ENCODE measurements at regions not wholly inside any gene's neighbourhood (a gene's known extent, or its start where the extent isn't known, plus 50 kb on each side); places are given as distances from the start of the nearest gene placed in this dataset.
A peak's percentile ranks its signal among the peaks of the same experiment; 100 is the strongest.

- no peak overlapping the region for H3K4me3 ChIP-seq (ENCODE audit: low read length)
- no peak for DNase-seq (ENCODE audit: low read depth)
- no peak for TF ChIP-seq CTCF (conservative IDR thresholded peaks at IDR 0.05; ENCODE audit: low read depth, low read length)
These were observed 297.9 kb downstream of the CYP26B1 start for GRCh38 chr2:71849607-71850305.

DNA sequence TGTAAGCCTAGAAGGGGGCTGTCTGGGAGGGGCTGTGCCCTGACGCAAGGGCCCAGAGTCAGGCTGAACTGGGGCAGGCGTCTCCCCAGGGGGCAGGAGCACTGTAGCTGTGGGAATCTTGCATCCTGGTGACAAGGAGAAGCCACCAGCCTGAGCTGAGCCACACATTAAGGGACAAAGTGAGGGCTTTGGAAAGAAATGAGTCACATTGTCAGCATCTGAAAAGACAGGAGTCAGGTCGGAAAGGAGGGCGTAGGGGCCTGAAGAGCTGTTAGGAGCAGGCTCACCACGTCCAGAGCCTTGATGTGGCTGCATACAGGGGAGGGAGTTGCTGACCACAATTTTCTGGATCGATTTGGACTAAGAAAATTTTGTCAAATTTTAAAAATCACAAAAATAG is 298.6 kb downstream of the CYP26B1 start:
- TF ChIP-seq CTCF (conservative IDR thresholded peaks at IDR 0.05; ENCODE audit: low read depth, low read length): no peak
- H3K4me3 ChIP-seq (ENCODE audit: low read length): no peak overlapping the region
- no peak for DNase-seq (ENCODE audit: low read depth)

DNA sequence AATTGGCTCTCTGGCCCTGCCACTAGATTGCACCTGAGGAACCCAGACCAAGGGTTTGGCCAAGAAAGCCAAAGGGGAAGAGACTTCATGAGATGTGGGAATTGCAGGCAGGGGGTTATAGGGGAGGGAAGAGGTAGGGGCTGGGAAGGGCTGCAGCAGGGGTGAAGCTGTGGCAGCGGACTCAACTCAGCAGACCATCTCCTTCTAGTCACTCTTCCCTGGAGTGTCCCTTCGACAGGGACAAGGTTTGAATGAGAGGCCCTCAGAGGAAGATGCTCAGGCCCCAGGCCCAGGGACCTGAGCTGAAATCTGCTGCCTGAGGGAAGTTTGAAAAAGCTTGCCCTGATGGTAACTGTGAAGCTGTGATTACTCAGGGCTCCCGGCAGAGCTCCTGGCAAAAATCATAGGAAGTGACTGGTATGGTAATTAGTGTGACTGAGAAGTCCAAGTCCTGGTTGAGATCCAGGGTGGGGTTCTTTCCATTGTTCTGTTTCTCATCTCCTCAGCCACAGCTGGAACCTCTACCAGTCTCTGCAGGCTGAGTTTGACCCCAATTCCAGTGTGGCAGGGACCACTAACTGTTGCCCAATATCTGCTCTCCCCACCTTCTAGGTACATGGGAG is 300.9 kb downstream of the CYP26B1 start:
- no peak for DNase-seq (ENCODE audit: low read depth)
- H3K4me3 ChIP-seq (ENCODE audit: low read length): no peak overlapping the region
- TF ChIP-seq CTCF (conservative IDR thresholded peaks at IDR 0.05; ENCODE audit: low read depth, low read length): no peak

- DNase-seq (ENCODE audit: low read depth): no peak
- TF ChIP-seq CTCF (conservative IDR thresholded peaks at IDR 0.05; ENCODE audit: low read depth, low read length): no peak
- no peak overlapping the region for H3K4me3 ChIP-seq (ENCODE audit: low read length)
These were observed 301.6 kb downstream of the CYP26B1 start for GRCh38 chr2:71846072-71846471.

GRCh38 chr2:71844967-71845366 is 302.7 kb downstream of the CYP26B1 start:
- TF ChIP-seq CTCF (conservative IDR thresholded peaks at IDR 0.05; ENCODE audit: low read depth, low read length): no peak
- H3K4me3 ChIP-seq (ENCODE audit: low read length): no peak overlapping the region

GRCh38 chr2:71843391-71843850 is 304.2 kb downstream of the CYP26B1 start:
- no peak overlapping the region for H3K4me3 ChIP-seq (ENCODE audit: low read length)
- TF ChIP-seq CTCF (conservative IDR thresholded peaks at IDR 0.05; ENCODE audit: low read depth, low read length): no peak
- DNase-seq (ENCODE audit: low read depth): peak; percentile 14

More at GRCh38 chr2:71844967-71845366, 302.7 kb downstream of the CYP26B1 start:
- no peak for DNase-seq (ENCODE audit: low read depth)

DNA sequence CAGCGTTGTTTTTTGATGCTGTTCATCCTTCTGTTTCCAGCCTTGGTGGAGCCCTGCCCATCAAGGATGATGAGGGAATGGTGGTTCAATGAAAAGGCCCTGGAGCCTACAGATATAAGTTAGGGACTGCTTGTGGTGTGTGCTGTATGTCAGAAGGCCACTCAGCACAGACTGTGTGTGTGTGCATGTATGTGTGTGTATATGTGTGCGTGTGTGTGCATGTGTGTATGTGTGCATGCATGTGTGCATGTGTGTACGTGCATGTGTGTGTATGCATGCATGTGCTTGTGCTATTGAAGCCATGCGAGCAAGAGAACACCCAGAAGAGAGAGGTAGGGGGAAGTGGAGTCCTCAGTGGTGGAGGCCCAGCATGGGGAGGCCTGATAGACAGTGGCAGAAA is 304.9 kb downstream of the CYP26B1 start:
- TF ChIP-seq CTCF (conservative IDR thresholded peaks at IDR 0.05; ENCODE audit: low read depth, low read length): no peak
- no peak for DNase-seq (ENCODE audit: low read depth)

More for the DNA sequence above, 304.9 kb downstream of the CYP26B1 start:
- H3K4me3 ChIP-seq (ENCODE audit: low read length): no peak overlapping the region

All from retinal pigment epithelial cell (primary cell).